ENCODE measurements at regions not wholly inside any gene's neighbourhood (a gene's known extent, or its start where the extent isn't known, plus 50 kb on each side); places are given as distances from the start of the nearest gene placed in this dataset.
"Not testable (repeated sequence)": the region's sequence is repeated elsewhere in the genome, so short reads cannot be mapped to it uniquely, and the experiment has no call there.

GRCh38 chr3:8353364-8353763, 148.3 kb upstream of the LMCD1 start:
- Histone ChIP-seq H3K4me1 (ENCODE audit: control insufficient read depth in 4 of 4, insufficient read depth in 4 of 4, low read length in 3 of 4) (peaks cover 0 to 2% (median 0%) of the 10 kb centered on the region in 4 donors), H3K27me3 (ENCODE audit: control insufficient read depth in 4 of 4, insufficient read depth in 4 of 4, low read length in 3 of 4) (no peaks in the 10 kb centered on the region), H3K27ac (ENCODE audit: low read depth in 1 of 2, low read length in 2 of 2) (no peak overlapping the region), H3K4me3 (ENCODE audit: low read depth in 1 of 3, low read length in 3 of 3) (no peak overlapping the region), H3K9ac (ENCODE audit: low read depth in 1 of 2, low read length in 2 of 2) (no peak overlapping the region), H3K36me3 (ENCODE audit: control insufficient read depth in 4 of 4, insufficient read depth in 3 of 4, low read depth in 1 of 4, low read length in 3 of 4) (no peaks in the 10 kb centered on the region), H3K9me3 (ENCODE audit: control insufficient read depth in 4 of 4, low read length in 3 of 4) (no peaks in the 10 kb centered on the region)
- 97% methylated on average over 2 of the region's 2 CpGs for WGBS
- DNase-seq (ENCODE audit: low spot score): no peak
- no peak for TF ChIP-seq FOXA2 (IDR thresholded peaks at IDR 0.05)
- no peak for TF ChIP-seq HNF4A (conservative IDR thresholded peaks at IDR 0.05)
- TF ChIP-seq JUND (IDR thresholded peaks at IDR 0.05): no peak
- no peak for TF ChIP-seq REST (IDR thresholded peaks at IDR 0.05)
- TF ChIP-seq SP1 (IDR thresholded peaks at IDR 0.05): no peak
- no peak for TF ChIP-seq RXRA (IDR thresholded peaks at IDR 0.05)
- no peak for TF ChIP-seq NR2F2 (IDR thresholded peaks at IDR 0.05)
- TF ChIP-seq RAD21 (IDR thresholded peaks at IDR 0.05): no peak
- no peak for TF ChIP-seq ZBTB33 (IDR thresholded peaks at IDR 0.05)
- no peak for TF ChIP-seq HNF4G (IDR thresholded peaks at IDR 0.05)

DNA sequence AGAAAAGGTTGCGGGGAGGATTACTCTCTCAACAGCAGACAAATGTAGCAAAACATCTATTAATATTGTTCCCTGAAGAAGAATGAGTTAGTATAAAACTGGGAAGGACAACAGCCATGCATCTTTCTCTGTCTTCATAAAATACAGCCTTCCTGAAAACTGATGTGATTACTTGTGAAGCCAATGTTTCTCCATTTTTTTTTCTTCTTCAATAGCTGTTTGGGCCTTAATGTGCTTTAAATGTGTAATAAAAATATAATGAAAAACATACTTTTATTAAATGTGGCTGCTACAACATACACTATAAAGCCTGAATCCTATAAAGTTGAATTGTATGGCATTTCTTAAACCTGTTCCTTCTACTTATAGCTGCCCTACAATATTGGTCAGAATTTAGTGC, 146.3 kb upstream of the LMCD1 start:
- no peak overlapping the region for H3K9ac ChIP-seq (ENCODE audit: low read depth in 1 of 2, low read length in 2 of 2)
- TF ChIP-seq RAD21 (IDR thresholded peaks at IDR 0.05) (no peak), HNF4G (IDR thresholded peaks at IDR 0.05) (no peak), SP1 (IDR thresholded peaks at IDR 0.05) (no peak), REST (IDR thresholded peaks at IDR 0.05) (no peak), RXRA (IDR thresholded peaks at IDR 0.05) (no peak), ZBTB33 (IDR thresholded peaks at IDR 0.05) (no peak), YY1 (IDR thresholded peaks at IDR 0.05) (no peak), EGR1 (IDR thresholded peaks at IDR 0.05; ENCODE audit: low read depth in 2 of 2) (no peak), NR2F2 (IDR thresholded peaks at IDR 0.05) (no peak), CTCF (IDR thresholded peaks at IDR 0.05; ENCODE audit: low read depth, low read length, missing input control) (no peak), FOXA2 (IDR thresholded peaks at IDR 0.05) (no peak)
- TF ChIP-seq, protein P1, sequence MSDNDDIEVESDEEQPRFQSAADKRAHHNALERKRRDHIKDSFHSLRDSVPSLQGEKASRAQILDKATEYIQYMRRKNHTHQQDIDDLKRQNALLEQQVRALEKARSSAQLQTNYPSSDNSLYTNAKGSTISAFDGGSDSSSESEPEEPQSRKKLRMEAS (IDR thresholded peaks at IDR 0.05): no peak
- H3K27me3 ChIP-seq (ENCODE audit: control insufficient read depth in 4 of 4, insufficient read depth in 4 of 4, low read length in 3 of 4): no peaks in the 10 kb centered on the region
- no peak overlapping the region for H3K4me3 ChIP-seq (ENCODE audit: low read depth in 1 of 3, low read length in 3 of 3)
- H3K4me1 ChIP-seq (ENCODE audit: control insufficient read depth in 4 of 4, insufficient read depth in 4 of 4, low read length in 3 of 4): peaks cover 0 to 2% (median 0%) of the 10 kb centered on the region in 4 donors
- WGBS: 100% methylated on average over 1 of the region's 1 CpG
- no peaks in the 10 kb centered on the region for H3K36me3 ChIP-seq (ENCODE audit: control insufficient read depth in 4 of 4, insufficient read depth in 3 of 4, low read depth in 1 of 4, low read length in 3 of 4)
- DNase-seq (ENCODE audit: low spot score): no peak
- H3K9me3 ChIP-seq (ENCODE audit: control insufficient read depth in 4 of 4, low read length in 3 of 4): no peaks in the 10 kb centered on the region
- no peak overlapping the region for H3K27ac ChIP-seq (ENCODE audit: low read depth in 1 of 2, low read length in 2 of 2)

- not testable (repeated sequence) for H3K4me3 ChIP-seq (ENCODE audit: low read depth in 1 of 3, low read length in 3 of 3); H3K9me3 ChIP-seq (ENCODE audit: control insufficient read depth in 4 of 4, low read length in 3 of 4); H3K9ac ChIP-seq (ENCODE audit: low read depth in 1 of 2, low read length in 2 of 2); H3K36me3 ChIP-seq (ENCODE audit: control insufficient read depth in 4 of 4, insufficient read depth in 3 of 4, low read depth in 1 of 4, low read length in 3 of 4); DNase-seq (ENCODE audit: low spot score); H3K27me3 ChIP-seq (ENCODE audit: control insufficient read depth in 4 of 4, insufficient read depth in 4 of 4, low read length in 3 of 4); H3K27ac ChIP-seq (ENCODE audit: low read depth in 1 of 2, low read length in 2 of 2); H3K4me1 ChIP-seq (ENCODE audit: control insufficient read depth in 4 of 4, insufficient read depth in 4 of 4, low read length in 3 of 4)
Observed at GRCh38 chr3:8356066-8356465, 145.6 kb upstream of the LMCD1 start.
